ENCODE measurements at regions not wholly inside any gene's neighbourhood (a gene's known extent, or its start where the extent isn't known, plus 50 kb on each side); places are given as distances from the start of the nearest gene placed in this dataset.

DNA sequence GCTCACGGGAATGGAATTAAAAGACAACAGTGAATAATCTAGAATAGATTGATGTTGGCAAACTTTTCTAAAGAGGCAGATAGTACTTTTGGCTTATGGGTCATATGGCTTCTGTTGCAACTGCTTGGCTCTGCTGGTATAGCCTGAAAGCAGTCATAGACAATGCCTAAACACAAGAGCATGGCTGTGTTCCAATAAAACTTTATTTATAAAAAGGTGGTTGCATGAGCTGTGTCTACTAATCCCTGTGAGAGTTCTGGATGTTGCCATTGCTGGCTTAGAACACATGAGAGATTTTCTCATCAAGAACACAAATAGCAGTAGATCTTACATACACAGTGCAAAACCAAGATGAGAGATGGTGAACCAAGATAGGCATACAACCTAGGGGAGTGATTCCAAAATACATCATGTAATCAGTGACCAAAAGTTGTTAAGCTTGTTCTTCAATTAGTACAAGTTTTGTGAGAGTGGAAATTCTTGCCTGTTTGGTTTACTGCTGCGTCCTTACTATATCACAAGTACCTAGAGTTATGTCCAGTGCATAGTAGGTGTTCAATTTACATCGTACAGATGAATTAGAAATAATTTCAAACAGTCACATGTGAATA lies 380.0 kb downstream of the METTL4 start:
- peaks cover 6% of the 10 kb centered on the region for H3K9me3 Mint-ChIP-seq
- no peak overlapping the region for H3K27ac Mint-ChIP-seq
- no peaks in the 10 kb centered on the region for H3K36me3 Mint-ChIP-seq (ENCODE audit: low read depth)
- DNase-seq (ENCODE audit: low spot score), result no peak
- H3K4me3 Mint-ChIP-seq, result no peak overlapping the region
- H3K27me3 Mint-ChIP-seq (ENCODE audit: low read depth), result no peaks in the 10 kb centered on the region
- no peaks in the 10 kb centered on the region for H3K4me1 Mint-ChIP-seq (ENCODE audit: low read depth)

DNA sequence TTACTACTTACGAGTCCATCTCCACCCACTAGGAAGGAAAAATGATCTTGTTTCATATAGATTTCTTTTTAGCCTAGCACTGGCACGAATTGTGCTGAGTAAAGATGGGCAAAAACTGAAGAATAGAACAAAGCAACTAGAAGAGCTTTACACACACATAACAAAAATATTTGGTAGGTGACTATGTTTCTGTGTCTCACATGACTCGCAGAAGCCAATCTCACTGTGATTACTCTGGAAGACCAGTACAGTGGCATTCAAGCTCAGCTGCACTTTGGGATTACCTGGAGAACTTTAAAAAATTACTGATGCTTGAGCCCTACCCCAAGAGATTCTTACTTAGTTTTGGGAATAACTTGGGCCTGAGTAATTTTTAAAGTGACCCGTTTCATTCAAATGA lies 378.7 kb downstream of the METTL4 start:
- no peak for DNase-seq (ENCODE audit: low spot score)
- Mint-ChIP-seq H3K4me1 (ENCODE audit: low read depth) (no peaks in the 10 kb centered on the region), H3K27ac (no peak overlapping the region), H3K27me3 (ENCODE audit: low read depth) (no peaks in the 10 kb centered on the region), H3K36me3 (ENCODE audit: low read depth) (no peaks in the 10 kb centered on the region), H3K4me3 (no peak overlapping the region), H3K9me3 (peaks cover 6% of the 10 kb centered on the region)

DNA sequence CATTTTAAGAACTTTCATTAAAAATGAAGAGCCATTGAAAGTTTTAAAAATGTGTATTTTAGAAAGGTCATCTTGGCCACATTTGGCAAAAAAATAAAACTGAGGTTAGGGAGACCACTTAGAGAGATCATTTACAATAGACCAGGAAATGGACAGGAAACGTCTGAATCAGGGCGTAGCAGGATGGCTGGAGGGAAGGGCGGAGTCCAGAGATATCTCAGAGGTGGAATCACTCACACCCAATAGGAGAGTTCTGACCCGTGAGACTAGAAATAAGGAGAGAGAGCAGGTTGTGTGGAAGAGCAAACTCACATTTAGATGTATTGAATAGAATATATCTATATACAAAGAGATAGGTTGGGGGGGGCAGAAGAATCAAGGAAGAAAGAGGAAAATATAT lies 373.4 kb downstream of the METTL4 start:
- H3K27me3 Mint-ChIP-seq (ENCODE audit: low read depth), result no peaks in the 10 kb centered on the region
- H3K9me3 Mint-ChIP-seq, result peaks cover 6% of the 10 kb centered on the region
- no peak for DNase-seq (ENCODE audit: low spot score)
- H3K27ac Mint-ChIP-seq, result no peak overlapping the region
- H3K4me1 Mint-ChIP-seq (ENCODE audit: low read depth), result no peaks in the 10 kb centered on the region
- no peaks in the 10 kb centered on the region for H3K36me3 Mint-ChIP-seq (ENCODE audit: low read depth)
- no peak overlapping the region for H3K4me3 Mint-ChIP-seq

DNA sequence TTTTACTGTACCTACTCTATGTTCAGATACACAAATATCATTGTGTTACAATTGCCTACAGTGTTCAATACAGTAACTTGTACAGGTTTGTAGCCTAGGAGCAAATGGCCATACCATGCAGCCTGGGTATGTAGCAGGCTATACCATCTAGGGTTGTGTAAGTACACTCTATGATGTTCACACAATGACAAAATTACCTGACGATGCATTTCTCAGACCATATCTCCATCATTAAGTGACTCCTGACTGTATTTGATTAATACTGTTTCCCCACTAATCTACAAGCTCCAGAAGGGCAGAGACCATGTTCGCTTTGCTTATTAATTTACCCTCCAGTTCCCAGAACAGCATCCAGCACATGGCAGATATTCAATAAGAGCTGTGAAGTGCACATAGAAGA lies 372.2 kb downstream of the METTL4 start:
- Mint-ChIP-seq H3K27me3 (ENCODE audit: low read depth) (no peaks in the 10 kb centered on the region), H3K9me3 (no peaks in the 10 kb centered on the region), H3K4me3 (no peak overlapping the region), H3K4me1 (ENCODE audit: low read depth) (no peaks in the 10 kb centered on the region), H3K36me3 (ENCODE audit: low read depth) (no peaks in the 10 kb centered on the region), H3K27ac (no peak overlapping the region)
- DNase-seq (ENCODE audit: low spot score), result no peak

DNA sequence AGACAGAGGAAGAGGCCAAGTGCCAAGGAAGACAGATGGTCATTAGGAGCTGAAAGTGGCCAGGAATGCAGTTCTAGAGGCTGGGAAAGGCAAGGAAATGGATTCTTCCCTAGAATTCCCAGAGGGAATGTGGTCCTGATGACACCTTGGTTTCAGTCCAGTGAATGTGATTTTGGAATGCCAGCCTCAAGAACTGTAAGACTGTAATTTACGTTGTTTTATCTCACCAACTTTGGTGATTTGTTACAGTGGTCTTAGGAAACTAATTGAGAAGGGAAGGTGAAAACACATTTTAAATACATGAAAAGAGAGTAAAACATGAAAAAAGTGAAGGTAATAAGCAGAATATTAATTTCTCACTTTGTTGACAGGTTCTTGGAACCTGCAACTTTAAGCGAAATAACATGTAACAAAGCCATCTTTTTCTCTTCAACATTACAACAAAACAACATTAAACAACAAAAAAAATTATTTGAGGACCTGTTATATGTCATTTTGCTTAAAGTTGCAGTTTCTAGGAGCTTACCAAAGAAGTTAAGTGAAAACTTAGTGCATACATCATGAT lies 370.2 kb downstream of the METTL4 start:
- Mint-ChIP-seq H3K4me1 (ENCODE audit: low read depth) (no peaks in the 10 kb centered on the region), H3K27me3 (ENCODE audit: low read depth) (no peaks in the 10 kb centered on the region), H3K36me3 (ENCODE audit: low read depth) (no peaks in the 10 kb centered on the region)

DNA sequence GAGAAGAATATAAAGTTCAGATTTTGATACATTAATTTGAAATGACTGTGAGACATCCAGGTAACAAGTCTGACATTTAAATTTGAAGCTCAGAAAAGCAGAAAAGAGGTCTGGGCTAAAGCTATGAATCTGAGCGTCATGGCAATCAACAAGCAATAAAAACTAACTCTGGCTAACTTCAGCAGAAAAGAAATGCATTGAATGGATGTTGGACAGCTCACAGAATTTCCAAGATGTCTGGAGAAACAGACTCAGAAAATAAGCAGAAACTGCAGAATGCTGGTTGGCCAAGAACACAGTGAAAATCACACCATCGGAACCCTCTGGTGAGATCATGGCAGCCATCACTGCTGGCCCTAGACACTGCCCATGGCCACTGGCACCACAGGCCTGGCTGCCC lies 366.6 kb downstream of the METTL4 start:
- Mint-ChIP-seq H3K9me3 (no peaks in the 10 kb centered on the region), H3K36me3 (ENCODE audit: low read depth) (no peaks in the 10 kb centered on the region), H3K4me3 (no peak overlapping the region), H3K27me3 (ENCODE audit: low read depth) (no peaks in the 10 kb centered on the region), H3K27ac (no peak overlapping the region), H3K4me1 (ENCODE audit: low read depth) (no peaks in the 10 kb centered on the region)
- DNase-seq (ENCODE audit: low spot score), result no peak

More for the DNA sequence above, 370.2 kb downstream of the METTL4 start:
- Mint-ChIP-seq H3K4me3 (no peak overlapping the region), H3K27ac (no peak overlapping the region), H3K9me3 (no peaks in the 10 kb centered on the region)
- DNase-seq (ENCODE audit: low spot score), result no peak

DNA sequence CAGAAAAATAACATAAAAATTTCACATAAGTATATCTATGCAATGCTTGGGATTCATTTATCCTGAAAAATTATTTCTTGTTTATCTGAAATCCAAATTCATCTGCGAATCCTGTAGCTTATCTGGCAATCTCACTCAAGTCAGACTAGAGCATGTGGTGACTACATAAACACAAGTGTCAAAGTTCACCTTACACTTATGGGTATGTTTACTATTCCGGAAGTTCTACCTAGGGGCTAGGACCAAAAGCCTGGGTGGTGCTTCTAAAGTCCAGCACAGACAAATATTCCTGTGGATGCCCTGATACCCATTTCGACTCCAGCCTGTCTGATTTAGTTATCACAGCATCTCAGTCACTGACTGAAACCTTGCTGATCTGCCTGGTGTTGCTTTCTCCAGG lies 364.0 kb downstream of the METTL4 start:
- no peak for DNase-seq (ENCODE audit: low spot score)
- H3K4me3 Mint-ChIP-seq, result no peak overlapping the region
- H3K27me3 Mint-ChIP-seq (ENCODE audit: low read depth), result no peaks in the 10 kb centered on the region

DNA sequence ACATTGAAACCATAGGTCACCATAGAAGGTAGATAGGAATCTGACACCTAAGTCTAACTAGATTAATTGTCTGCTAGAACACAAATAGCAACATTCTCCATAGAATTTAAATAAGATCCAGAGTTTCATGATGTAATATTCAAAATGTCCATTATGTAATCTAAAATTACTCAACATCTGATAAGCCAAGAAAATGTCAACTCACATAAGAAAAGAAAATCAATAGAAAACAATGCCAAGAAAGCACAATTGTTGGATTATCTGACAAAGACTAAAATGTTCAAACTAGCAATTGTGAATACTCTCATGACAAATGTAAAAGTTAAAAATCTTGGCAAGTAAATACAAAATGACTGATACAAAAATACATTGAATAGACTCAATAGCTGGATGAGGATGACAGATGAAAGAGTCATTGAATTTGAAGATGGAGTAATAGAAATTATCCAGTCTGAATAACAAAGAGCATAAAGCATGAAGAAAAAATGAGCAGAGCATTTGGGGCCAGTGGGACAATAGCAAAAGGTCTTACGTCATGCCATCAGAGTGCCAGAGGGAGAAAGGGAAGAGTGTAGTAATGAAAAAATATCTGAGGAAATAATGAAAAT lies 358.6 kb downstream of the METTL4 start:
- Mint-ChIP-seq H3K4me3 (no peak overlapping the region), H3K9me3 (no peaks in the 10 kb centered on the region), H3K4me1 (ENCODE audit: low read depth) (no peaks in the 10 kb centered on the region), H3K36me3 (ENCODE audit: low read depth) (no peaks in the 10 kb centered on the region), H3K27ac (no peak overlapping the region), H3K27me3 (ENCODE audit: low read depth) (no peaks in the 10 kb centered on the region)
- no peak for DNase-seq (ENCODE audit: low spot score)

More for the DNA sequence above, 364.0 kb downstream of the METTL4 start:
- Mint-ChIP-seq H3K9me3 (no peaks in the 10 kb centered on the region), H3K4me1 (ENCODE audit: low read depth) (no peaks in the 10 kb centered on the region), H3K27ac (no peak overlapping the region), H3K36me3 (ENCODE audit: low read depth) (no peaks in the 10 kb centered on the region)

DNA sequence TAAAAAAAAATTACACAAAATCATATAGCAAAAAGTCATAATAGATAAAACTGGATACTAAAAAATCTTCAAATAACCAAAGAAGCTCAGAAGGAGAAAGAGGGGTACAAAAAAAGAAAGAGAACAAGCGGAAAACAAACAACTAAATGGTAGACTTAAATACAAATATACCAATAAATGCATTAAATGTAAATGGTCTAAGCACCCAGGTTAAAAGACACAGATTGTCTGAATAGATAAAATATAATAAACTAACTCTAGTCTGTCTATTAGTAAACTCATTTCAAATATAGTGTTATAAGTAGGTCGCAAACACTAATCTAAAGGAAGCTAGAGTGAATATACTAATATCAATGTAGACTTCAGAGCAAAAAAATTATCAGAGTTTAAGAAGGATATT lies 357.4 kb downstream of the METTL4 start:
- Mint-ChIP-seq H3K4me1 (ENCODE audit: low read depth) (no peaks in the 10 kb centered on the region), H3K36me3 (ENCODE audit: low read depth) (no peaks in the 10 kb centered on the region), H3K4me3 (no peak overlapping the region), H3K9me3 (no peaks in the 10 kb centered on the region), H3K27ac (no peak overlapping the region), H3K27me3 (ENCODE audit: low read depth) (no peaks in the 10 kb centered on the region)
- no peak for DNase-seq (ENCODE audit: low spot score)

DNA sequence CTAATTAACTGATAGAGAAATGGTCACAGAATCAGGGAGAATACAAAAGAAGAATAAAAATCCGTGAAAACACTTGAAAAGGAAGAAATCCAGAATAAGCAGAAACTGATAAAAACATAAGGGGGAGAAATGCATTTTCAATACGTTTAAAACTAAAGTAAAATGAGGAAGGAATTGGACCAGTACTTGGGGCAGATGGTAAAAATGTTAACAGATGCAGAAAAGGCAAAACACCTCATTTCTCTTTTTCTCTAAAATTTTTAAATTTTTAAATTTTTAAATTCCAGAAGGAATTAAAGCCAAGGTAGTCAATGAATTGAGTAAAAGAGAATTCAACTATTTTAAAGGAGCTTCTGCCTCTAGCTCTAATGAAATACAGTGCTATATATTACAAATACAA lies 353.9 kb downstream of the METTL4 start:
- no peaks in the 10 kb centered on the region for H3K9me3 Mint-ChIP-seq
- no peak overlapping the region for H3K4me3 Mint-ChIP-seq
- no peak overlapping the region for H3K27ac Mint-ChIP-seq
- DNase-seq (ENCODE audit: low spot score), result no peak
- H3K36me3 Mint-ChIP-seq (ENCODE audit: low read depth), result no peaks in the 10 kb centered on the region
- no peaks in the 10 kb centered on the region for H3K4me1 Mint-ChIP-seq (ENCODE audit: low read depth)
- H3K27me3 Mint-ChIP-seq (ENCODE audit: low read depth), result no peaks in the 10 kb centered on the region

DNA sequence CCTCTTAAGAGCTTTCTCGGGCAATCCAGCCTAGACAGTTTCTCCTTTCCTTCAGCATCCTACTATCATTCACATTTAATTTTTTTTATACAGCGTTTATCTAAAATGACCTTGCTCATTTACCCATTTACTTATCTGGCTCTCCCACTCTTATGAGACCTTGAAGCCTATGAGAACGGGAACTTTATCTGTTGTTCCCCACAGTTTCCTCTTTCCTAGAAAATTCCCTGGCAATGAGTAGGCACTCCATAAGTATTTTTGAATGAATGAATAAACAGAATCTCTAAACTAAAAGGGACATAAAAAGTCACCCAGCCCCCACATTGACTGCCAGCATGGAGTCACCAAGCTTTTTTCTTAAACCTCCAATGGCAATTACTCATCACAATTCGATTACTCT lies 353.2 kb downstream of the METTL4 start:
- Mint-ChIP-seq H3K27me3 (ENCODE audit: low read depth) (no peaks in the 10 kb centered on the region), H3K4me1 (ENCODE audit: low read depth) (no peaks in the 10 kb centered on the region), H3K4me3 (no peak overlapping the region), H3K9me3 (no peaks in the 10 kb centered on the region), H3K36me3 (ENCODE audit: low read depth) (no peaks in the 10 kb centered on the region), H3K27ac (no peak overlapping the region)
- DNase-seq (ENCODE audit: low spot score), result no peak

DNA sequence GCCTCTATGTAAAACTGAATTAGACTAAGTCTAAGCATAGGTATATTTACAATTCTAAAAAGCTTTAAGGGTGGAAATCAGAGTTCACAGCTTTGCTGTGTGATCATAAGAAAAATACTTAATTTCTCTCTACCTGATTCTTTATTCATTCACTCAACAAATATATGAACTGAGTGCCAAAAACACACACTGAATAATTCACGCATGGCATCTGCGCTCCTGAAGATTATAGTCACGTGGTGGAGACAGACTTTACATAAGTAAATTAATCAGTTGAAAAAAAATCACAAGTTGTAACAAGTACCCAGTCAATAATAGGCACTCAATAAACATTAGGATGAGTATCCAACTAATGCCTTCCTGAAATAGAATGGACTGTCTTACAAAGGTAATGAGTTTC lies 351.6 kb downstream of the METTL4 start:
- Mint-ChIP-seq H3K27me3 (ENCODE audit: low read depth) (no peaks in the 10 kb centered on the region), H3K36me3 (ENCODE audit: low read depth) (no peaks in the 10 kb centered on the region), H3K9me3 (no peaks in the 10 kb centered on the region), H3K4me3 (no peak overlapping the region), H3K4me1 (ENCODE audit: low read depth) (no peaks in the 10 kb centered on the region), H3K27ac (no peak overlapping the region)
- DNase-seq (ENCODE audit: low spot score), result no peak

DNA sequence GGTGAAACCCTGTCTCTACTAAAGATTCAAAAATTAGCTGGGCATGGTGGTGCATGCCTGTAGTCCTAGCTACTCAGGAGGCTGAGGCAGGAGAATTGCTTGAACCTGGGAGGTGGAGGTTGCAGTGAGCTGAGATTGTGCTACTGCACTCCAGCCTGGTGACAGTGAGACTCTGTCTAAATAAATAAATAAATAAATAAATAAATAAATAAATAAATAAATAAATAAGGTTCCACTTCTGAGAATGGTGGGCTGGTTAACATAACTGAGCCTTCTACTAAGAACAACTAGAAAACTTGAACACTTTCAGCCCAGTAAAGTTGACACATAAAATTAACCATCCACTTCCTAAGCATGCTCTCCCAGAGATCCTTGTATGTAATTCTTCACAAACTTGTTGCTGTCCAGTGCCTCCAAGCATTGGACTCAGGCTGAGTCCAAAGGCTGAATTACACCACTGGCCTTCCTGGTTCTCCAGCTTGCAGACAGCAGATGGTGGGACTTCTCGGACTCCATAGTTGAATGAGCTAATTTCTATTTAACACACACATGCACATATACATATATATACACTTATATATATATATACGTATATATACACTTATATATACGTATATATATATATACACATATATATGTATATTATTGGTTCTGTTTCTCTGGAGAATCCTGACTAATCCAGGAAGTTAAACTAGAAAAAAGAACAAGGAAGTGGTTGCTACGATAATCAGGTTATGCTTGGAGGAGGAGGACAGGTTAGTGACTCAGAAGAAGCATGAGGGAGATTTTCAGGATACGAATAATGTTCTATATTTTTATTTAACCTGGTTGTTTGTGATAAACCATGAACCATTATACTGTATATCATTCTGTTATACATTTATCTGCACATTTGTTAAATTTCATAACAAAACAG lies 348.8 kb downstream of the METTL4 start:
- no peak for DNase-seq (ENCODE audit: low spot score)
- Mint-ChIP-seq H3K27me3 (ENCODE audit: low read depth) (no peaks in the 10 kb centered on the region), H3K36me3 (ENCODE audit: low read depth) (no peaks in the 10 kb centered on the region), H3K4me3 (no peak overlapping the region), H3K9me3 (no peaks in the 10 kb centered on the region), H3K4me1 (ENCODE audit: low read depth) (no peaks in the 10 kb centered on the region), H3K27ac (no peak overlapping the region)

DNA sequence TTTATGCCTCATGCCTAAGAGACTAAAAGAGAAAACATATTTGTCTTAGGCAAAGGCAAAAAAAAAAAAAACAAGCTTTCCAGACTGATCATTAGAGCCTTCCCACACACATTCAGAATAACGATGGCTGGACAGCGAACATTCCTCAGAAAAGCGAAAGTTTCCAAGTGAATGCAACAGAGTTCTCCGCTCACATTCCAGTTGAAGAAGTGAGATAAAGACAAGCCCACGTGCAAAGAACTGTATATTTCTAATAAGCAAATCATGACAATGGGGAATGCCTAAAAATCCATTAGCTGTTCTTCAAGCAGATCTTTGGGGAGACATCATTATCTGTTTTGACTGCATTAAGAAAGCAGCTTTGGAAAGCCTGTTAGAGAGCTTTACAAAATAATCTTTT lies 347.9 kb downstream of the METTL4 start:
- Mint-ChIP-seq H3K27me3 (ENCODE audit: low read depth) (no peaks in the 10 kb centered on the region), H3K36me3 (ENCODE audit: low read depth) (no peaks in the 10 kb centered on the region), H3K4me1 (ENCODE audit: low read depth) (no peaks in the 10 kb centered on the region), H3K27ac (no peak overlapping the region), H3K4me3 (no peak overlapping the region), H3K9me3 (no peaks in the 10 kb centered on the region)
- no peak for DNase-seq (ENCODE audit: low spot score)
